HS-5 (cell line): ENCODE measurements at regions not wholly inside any gene's neighbourhood (a gene's known extent, or its start where the extent isn't known, plus 50 kb on each side); places are given as distances from the start of the nearest gene placed in this dataset.

Experiments
- DNase-seq: peaks from one replicate; pipeline ENCODE4 v3.0.0-alpha.2; 2012; ENCODE audit warnings: low read depth

GRCh38 chr18:38076346-38077070 is 510.9 kb upstream of the CELF4 start:
- DNase-seq: no peak

- no peak for DNase-seq
Observed at GRCh38 chr18:38074298-38074876, 508.8 kb upstream of the CELF4 start.

- no peak for DNase-seq
Observed at GRCh38 chr18:38067821-38068220, 502.2 kb upstream of the CELF4 start.

- DNase-seq: no peak
Observed at GRCh38 chr18:38067086-38067485, 501.5 kb upstream of the CELF4 start.

- DNase-seq: no peak
Observed at GRCh38 chr18:38052879-38053590, 487.4 kb upstream of the CELF4 start.

- DNase-seq: no peak
Observed at GRCh38 chr18:38047820-38048219, 482.2 kb upstream of the CELF4 start.

GRCh38 chr18:38046651-38047050 is 481.1 kb upstream of the CELF4 start:
- no peak for DNase-seq

GRCh38 chr18:38045845-38046244 is 480.2 kb upstream of the CELF4 start:
- DNase-seq: no peak

GRCh38 chr18:38042211-38042890 is 476.8 kb upstream of the CELF4 start:
- DNase-seq: no peak

- no peak for DNase-seq
Observed at GRCh38 chr18:38038242-38038641, 472.6 kb upstream of the CELF4 start.

- no peak for DNase-seq
Observed at GRCh38 chr18:38035193-38035592, 469.6 kb upstream of the CELF4 start.

- no peak for DNase-seq
Observed at GRCh38 chr18:38033282-38033681, 467.7 kb upstream of the CELF4 start.

- no peak for DNase-seq
Observed at GRCh38 chr18:38032516-38032915, 466.9 kb upstream of the CELF4 start.

GRCh38 chr18:38028946-38029345 is 463.3 kb upstream of the CELF4 start:
- DNase-seq: no peak

- DNase-seq: no peak
Observed at GRCh38 chr18:38025433-38026038, 459.9 kb upstream of the CELF4 start.

- DNase-seq: no peak
Observed at GRCh38 chr18:38023871-38024270, 458.3 kb upstream of the CELF4 start.

- DNase-seq: no peak
Observed at GRCh38 chr18:38022234-38022633, 456.6 kb upstream of the CELF4 start.

GRCh38 chr18:38019292-38019691 is 453.7 kb upstream of the CELF4 start:
- no peak for DNase-seq

GRCh38 chr18:38010971-38011857 is 445.6 kb upstream of the CELF4 start:
- no peak for DNase-seq

- DNase-seq: no peak
Observed at GRCh38 chr18:38010037-38010436, 444.4 kb upstream of the CELF4 start.

- DNase-seq: no peak
Observed at GRCh38 chr18:38009320-38009719, 443.7 kb upstream of the CELF4 start.
